Hepatocyte (in vitro differentiated cells): ENCODE measurements at regions not wholly inside any gene's neighbourhood (a gene's known extent, or its start where the extent isn't known, plus 50 kb on each side); places are given as distances from the start of the nearest gene placed in this dataset.
A peak's percentile ranks its signal among the peaks of the same experiment; 100 is the strongest.

Source experiments
- DNase-seq: peaks from one replicate; pipeline ENCODE4 v3.0.0-alpha.2; 2016; ENCODE audit warnings: low spot score
- H2AFZ ChIP-seq: fragments of 200-600 bp; sonication (generic); 2 replicates; pipeline ENCODE4 v1.6.0; 2016; ENCODE audit warnings: antibody characterized with exemption, mild to moderate bottlenecking
- H3K27ac ChIP-seq: fragments of 200-600 bp; sonication (generic); 2 replicates; pipeline ENCODE4 v1.5.1; 2016; ENCODE audit warnings: mild to moderate bottlenecking
- H3K27me3 ChIP-seq: fragments of 200-600 bp; sonication (generic); 2 replicates; pipeline ENCODE4 v1.6.1; 2016
- H3K36me3 ChIP-seq: fragments of 200-600 bp; sonication (generic); replicated peaks from 2 replicates; pipeline ENCODE4 v1.5.1; 2016; ENCODE audit warnings: low read depth; ENCODE audit not compliant: insufficient read depth
- H3K4me1 ChIP-seq: fragments of 200-600 bp; sonication (generic); 2 replicates; pipeline ENCODE4 v1.5.1; 2016; ENCODE audit warnings: mild to moderate bottlenecking, moderate library complexity; ENCODE audit not compliant: insufficient read depth
- H3K4me2 ChIP-seq: fragments of 200-600 bp; sonication (generic); 2 replicates; pipeline ENCODE4 v1.6.0; 2016
- H3K4me3 ChIP-seq: fragments of 200-600 bp; sonication (generic); 2 replicates; pipeline ENCODE4 v1.5.1; 2016; ENCODE audit warnings: mild to moderate bottlenecking
- H3K79me2 ChIP-seq: fragments of 200-600 bp; sonication (generic); 2 replicates; pipeline ENCODE4 v1.6.0; 2017; ENCODE audit warnings: mild to moderate bottlenecking
- H3K9me2 ChIP-seq: fragments of 200-600 bp; sonication (generic); replicated peaks from 2 replicates; pipeline ENCODE4 v1.6.0; 2017; ENCODE audit warnings: mild to moderate bottlenecking; ENCODE audit not compliant: insufficient read depth
- H3K9me3 ChIP-seq: fragments of 200-600 bp; sonication (generic); 2 replicates; pipeline ENCODE4 v1.5.1; 2016; ENCODE audit warnings: low read depth, mild to moderate bottlenecking
- H4K20me1 ChIP-seq: fragments of 200-600 bp; sonication (generic); 2 replicates; pipeline ENCODE4 v1.6.0; 2016; ENCODE audit warnings: mild to moderate bottlenecking; ENCODE audit not compliant: insufficient read depth, poor library complexity, severe bottlenecking
- EZH2 ChIP-seq: fragments of 200-600 bp; sonication (generic); IDR thresholded peaks from 2 replicates; pipeline ENCODE4 v1.6.1; 2016; ENCODE audit warnings: antibody characterized with exemption, mild to moderate bottlenecking, borderline replicate concordance
- EZH2phosphoT487 ChIP-seq: fragments of 200-600 bp; sonication (generic); IDR thresholded peaks from one replicate; pipeline ENCODE4 v1.6.1; 2018; ENCODE audit warnings: antibody characterized with exemption, mild to moderate bottlenecking, low read depth, moderate library complexity; ENCODE audit not compliant: unreplicated experiment, severe bottlenecking
- WGBS: methylation state at CpG from one replicate; pipeline ENCODE4 v1.1.6; 2016; ENCODE audit warnings: low lambda C conversion rate; ENCODE audit errors: missing lambda C conversion rate; 5-methylcytosine and 5-hydroxymethylcytosine counted together
- TF ChIP-seq, protein P1 (sequence below): fragments of 200-600 bp; sonication (generic); IDR thresholded peaks from 2 replicates; pipeline ENCODE4 v1.5.1; 2016; ENCODE audit warnings: antibody characterized with exemption, mild to moderate bottlenecking; ENCODE audit not compliant: poor library complexity

DNA sequence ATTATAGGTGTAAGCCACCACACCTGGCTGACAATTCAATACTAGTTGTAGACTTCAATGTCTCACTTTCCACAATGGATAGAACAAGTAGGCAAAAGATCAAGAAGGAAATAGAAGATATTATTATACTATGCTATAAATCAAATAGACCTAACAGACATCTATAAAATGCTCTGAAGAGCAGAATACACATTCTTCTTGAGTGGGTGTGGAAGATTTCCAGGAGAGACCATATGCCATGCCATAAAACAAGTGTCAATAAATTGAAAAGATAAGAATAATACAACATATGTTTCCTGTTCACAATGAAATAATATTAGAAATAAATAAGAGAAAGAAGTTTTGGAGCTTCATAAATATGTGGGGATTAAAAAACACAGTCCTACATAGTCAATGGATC is 179.3 kb upstream of the AMOT start:
- Histone ChIP-seq H2AFZ (no peak overlapping the region), H3K36me3 (no peaks in the 10 kb centered on the region), H3K9me3 (no peaks in the 10 kb centered on the region), H4K20me1 (no peaks in the 10 kb centered on the region), H3K9me2 (no peaks in the 10 kb centered on the region), H3K27ac (no peak overlapping the region), H3K4me2 (no peak overlapping the region), H3K4me1 (no peaks in the 10 kb centered on the region), H3K79me2 (no peaks in the 10 kb centered on the region), H3K4me3 (no peak overlapping the region), H3K27me3 (no peaks in the 10 kb centered on the region)
- TF ChIP-seq, protein P1, sequence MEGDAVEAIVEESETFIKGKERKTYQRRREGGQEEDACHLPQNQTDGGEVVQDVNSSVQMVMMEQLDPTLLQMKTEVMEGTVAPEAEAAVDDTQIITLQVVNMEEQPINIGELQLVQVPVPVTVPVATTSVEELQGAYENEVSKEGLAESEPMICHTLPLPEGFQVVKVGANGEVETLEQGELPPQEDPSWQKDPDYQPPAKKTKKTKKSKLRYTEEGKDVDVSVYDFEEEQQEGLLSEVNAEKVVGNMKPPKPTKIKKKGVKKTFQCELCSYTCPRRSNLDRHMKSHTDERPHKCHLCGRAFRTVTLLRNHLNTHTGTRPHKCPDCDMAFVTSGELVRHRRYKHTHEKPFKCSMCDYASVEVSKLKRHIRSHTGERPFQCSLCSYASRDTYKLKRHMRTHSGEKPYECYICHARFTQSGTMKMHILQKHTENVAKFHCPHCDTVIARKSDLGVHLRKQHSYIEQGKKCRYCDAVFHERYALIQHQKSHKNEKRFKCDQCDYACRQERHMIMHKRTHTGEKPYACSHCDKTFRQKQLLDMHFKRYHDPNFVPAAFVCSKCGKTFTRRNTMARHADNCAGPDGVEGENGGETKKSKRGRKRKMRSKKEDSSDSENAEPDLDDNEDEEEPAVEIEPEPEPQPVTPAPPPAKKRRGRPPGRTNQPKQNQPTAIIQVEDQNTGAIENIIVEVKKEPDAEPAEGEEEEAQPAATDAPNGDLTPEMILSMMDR = no peak
- TF ChIP-seq EZH2 = no peak
- TF ChIP-seq EZH2phosphoT487 = no peak
- no peak for DNase-seq

DNA sequence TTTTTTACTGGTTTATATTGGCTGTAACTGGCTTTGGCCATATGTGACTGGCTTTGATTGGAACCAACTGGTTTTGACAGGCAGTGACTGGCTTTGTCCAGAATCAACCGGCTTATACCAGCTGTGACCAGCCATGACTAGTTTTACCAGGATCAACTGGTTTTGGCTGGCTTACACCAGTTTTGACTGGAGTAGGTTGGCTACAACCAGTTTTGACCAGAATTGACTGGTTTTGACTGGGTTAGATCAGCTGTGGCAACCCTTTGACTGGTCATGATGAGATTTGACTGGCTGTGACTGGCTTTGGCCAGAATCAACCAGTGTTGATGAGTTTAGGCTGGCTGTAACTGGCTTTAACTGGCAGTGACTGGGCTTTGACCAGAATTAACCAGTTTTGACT is 169.2 kb upstream of the AMOT start:
- H3K4me2 ChIP-seq = no peak overlapping the region
- no peak overlapping the region for H2AFZ ChIP-seq
- no peaks in the 10 kb centered on the region for H3K27me3 ChIP-seq
- DNase-seq = no peak
- H4K20me1 ChIP-seq = no peaks in the 10 kb centered on the region
- no peaks in the 10 kb centered on the region for H3K9me3 ChIP-seq
- TF ChIP-seq, protein P1 = no peak
- TF ChIP-seq EZH2 (no peak), EZH2phosphoT487 (no peak)
- no peaks in the 10 kb centered on the region for H3K4me1 ChIP-seq
- no peaks in the 10 kb centered on the region for H3K36me3 ChIP-seq
- no peaks in the 10 kb centered on the region for H3K9me2 ChIP-seq
- no peaks in the 10 kb centered on the region for H3K79me2 ChIP-seq
- no peak overlapping the region for H3K4me3 ChIP-seq
- 100% methylated on average over 1 of the region's 1 CpG for WGBS
- H3K27ac ChIP-seq = no peak overlapping the region

DNA sequence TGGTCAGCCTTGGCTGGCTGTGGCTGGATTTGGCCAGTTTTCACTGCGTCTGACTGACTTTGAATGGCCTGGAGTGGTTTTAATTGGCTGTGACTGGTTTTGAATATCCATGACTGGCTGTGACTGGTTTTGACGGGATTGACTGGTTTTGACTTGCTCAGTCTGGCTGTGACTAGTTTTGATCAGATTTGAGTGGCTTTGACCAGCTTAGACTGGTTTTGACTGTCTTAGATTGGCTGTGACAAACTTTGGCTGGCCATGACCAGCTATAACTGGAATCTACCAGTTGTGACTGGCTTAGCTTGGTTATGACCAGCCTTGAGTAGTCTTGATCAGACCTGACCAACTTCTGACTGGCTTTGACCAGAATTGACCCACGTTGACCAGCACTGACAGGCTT is 168.4 kb upstream of the AMOT start:
- Histone ChIP-seq H3K9me3 (no peaks in the 10 kb centered on the region), H3K79me2 (no peaks in the 10 kb centered on the region), H3K4me1 (no peaks in the 10 kb centered on the region), H3K4me2 (no peak overlapping the region), H3K27me3 (no peaks in the 10 kb centered on the region), H2AFZ (no peak overlapping the region), H3K9me2 (no peaks in the 10 kb centered on the region), H3K27ac (no peak overlapping the region), H4K20me1 (no peaks in the 10 kb centered on the region), H3K4me3 (no peak overlapping the region), H3K36me3 (no peaks in the 10 kb centered on the region)
- no peak for DNase-seq
- TF ChIP-seq EZH2 = no peak
- WGBS = 91% methylated on average over 3 of the region's 3 CpGs

DNA sequence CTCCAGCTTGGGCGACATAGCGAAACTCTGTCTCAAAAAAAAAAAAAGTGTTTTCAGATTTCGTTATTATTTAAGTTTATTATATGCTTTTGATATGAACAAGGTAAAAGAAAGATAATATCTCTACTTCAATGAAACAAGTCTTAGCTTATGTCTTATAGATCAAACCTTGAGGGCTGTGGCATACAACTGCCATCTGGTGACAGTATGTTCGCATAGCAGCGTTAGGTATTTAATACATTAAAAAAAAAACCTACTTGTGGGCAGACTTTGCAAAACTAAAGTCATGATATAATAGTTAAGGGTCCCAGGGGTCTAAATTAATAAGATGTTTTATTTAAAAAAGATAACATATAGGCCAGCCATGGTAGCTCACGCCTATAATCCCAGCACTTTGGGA is 161.2 kb upstream of the AMOT start:
- TF ChIP-seq, protein P1 = peak; percentile 35
- TF ChIP-seq EZH2 (no peak), EZH2phosphoT487 (no peak)
- H3K79me2 ChIP-seq = no peaks in the 10 kb centered on the region
- WGBS = 88% methylated on average over 6 of the region's 6 CpGs
- H4K20me1 ChIP-seq = no peaks in the 10 kb centered on the region
- H3K27me3 ChIP-seq = no peaks in the 10 kb centered on the region
- no peak overlapping the region for H3K4me3 ChIP-seq
- no peak overlapping the region for H2AFZ ChIP-seq
- DNase-seq = no peak
- no peak overlapping the region for H3K27ac ChIP-seq
- H3K9me2 ChIP-seq = no peaks in the 10 kb centered on the region
- no peaks in the 10 kb centered on the region for H3K9me3 ChIP-seq
- H3K4me2 ChIP-seq = no peak overlapping the region
- no peaks in the 10 kb centered on the region for H3K36me3 ChIP-seq
- peaks cover 3% of the 10 kb centered on the region for H3K4me1 ChIP-seq
